Stomach (tissue), 4 donors: ENCODE measurements at regions not wholly inside any gene's neighbourhood (a gene's known extent, or its start where the extent isn't known, plus 50 kb on each side); places are given as distances from the start of the nearest gene placed in this dataset.

ENCODE experiments used
- POLR2A ChIP-seq, 4 donors: fragments of 450-650 bp; IDR thresholded peaks; one replicate each; pipeline ENCODE4 v1.6.1; 2016; ENCODE audit warnings: antibody characterized with exemption in 4 of 4, control low read depth in 2 of 4, mild to moderate bottlenecking in 1 of 4, moderate library complexity in 1 of 4
- TF ChIP-seq, protein P1 (sequence below), 7 experiments: fragments of 450-650 bp in 4 of 7; fragments of 200-600 bp in 3 of 7; sonication (generic) in 3 of 7; IDR thresholded peaks; one replicate each; pipeline ENCODE4 v1.5.1; 2016 to 2019; ENCODE audit warnings: antibody characterized with exemption in 7 of 7, control low read depth in 2 of 7, mild to moderate bottlenecking in 1 of 7

DNA sequence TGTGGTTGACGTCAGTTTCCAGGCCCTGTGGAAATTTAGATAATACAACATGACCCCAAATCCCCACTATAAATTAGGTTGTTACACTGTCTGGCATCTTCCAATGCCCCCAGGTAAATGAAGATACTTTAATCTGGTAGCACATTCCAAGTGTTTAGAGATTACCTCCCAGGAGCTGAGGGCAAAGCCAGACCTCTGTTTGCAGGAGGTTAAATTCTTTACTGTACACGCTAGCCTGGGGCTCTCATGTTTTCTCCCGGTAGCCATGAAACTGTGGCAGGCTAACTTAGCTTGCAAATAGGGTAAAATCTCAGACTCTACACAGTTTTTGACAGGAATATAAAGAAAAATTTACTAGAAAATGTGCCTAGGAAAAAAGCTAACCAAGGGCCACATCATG, 450.0 kb downstream of the PDGFC start:
- TF ChIP-seq, protein P1, sequence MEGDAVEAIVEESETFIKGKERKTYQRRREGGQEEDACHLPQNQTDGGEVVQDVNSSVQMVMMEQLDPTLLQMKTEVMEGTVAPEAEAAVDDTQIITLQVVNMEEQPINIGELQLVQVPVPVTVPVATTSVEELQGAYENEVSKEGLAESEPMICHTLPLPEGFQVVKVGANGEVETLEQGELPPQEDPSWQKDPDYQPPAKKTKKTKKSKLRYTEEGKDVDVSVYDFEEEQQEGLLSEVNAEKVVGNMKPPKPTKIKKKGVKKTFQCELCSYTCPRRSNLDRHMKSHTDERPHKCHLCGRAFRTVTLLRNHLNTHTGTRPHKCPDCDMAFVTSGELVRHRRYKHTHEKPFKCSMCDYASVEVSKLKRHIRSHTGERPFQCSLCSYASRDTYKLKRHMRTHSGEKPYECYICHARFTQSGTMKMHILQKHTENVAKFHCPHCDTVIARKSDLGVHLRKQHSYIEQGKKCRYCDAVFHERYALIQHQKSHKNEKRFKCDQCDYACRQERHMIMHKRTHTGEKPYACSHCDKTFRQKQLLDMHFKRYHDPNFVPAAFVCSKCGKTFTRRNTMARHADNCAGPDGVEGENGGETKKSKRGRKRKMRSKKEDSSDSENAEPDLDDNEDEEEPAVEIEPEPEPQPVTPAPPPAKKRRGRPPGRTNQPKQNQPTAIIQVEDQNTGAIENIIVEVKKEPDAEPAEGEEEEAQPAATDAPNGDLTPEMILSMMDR (IDR thresholded peaks at IDR 0.05), result no peak
- no peak for TF ChIP-seq POLR2A (IDR thresholded peaks at IDR 0.05)
